ENCODE measurements at regions not wholly inside any gene's neighbourhood (a gene's known extent, or its start where the extent isn't known, plus 50 kb on each side); places are given as distances from the start of the nearest gene placed in this dataset.

DNA sequence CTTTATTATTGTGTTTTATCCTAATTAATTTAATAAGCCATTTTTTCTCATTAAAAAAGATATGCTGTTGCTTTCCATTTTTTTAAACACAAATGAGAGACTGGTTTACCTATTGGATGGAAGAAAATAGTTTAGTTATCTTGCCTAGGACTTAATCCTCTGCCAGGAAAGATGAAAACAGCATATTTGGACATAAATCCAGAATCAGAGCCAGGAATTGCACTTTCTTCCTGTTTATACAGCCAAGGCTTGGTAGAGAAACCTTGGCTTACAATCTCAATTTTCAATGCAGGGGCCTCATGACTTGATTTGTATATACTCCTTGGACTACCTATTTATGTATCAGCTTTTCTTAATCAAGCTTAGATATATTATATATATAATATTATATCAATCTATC, 618.8 kb upstream of the SEMA3D start:
- no peaks in the 10 kb centered on the region for H3K36me3 Mint-ChIP-seq
- TF ChIP-seq CTCF (IDR thresholded peaks at IDR 0.05), result no peak
- no peak overlapping the region for H3K9ac ChIP-seq (ENCODE audit: insufficient read depth, low read length, poor library complexity, severe bottlenecking)
- H3K9me3 ChIP-seq (replicated peaks in 1 of 2; ENCODE audit: control insufficient read depth in 1 of 2, insufficient read depth in 1 of 2, low read length in 2 of 2), result no peaks in the 10 kb centered on the region
- no peak overlapping the region for H3K27ac ChIP-seq (ENCODE audit: low read depth in 1 of 2, low read length in 2 of 2)
- H3K4me3 ChIP-seq (replicated peaks in 1 of 3; ENCODE audit: low read depth in 2 of 3, low read length in 3 of 3), result no peak overlapping the region
- H3K27me3 ChIP-seq (ENCODE audit: control insufficient read depth in 2 of 2, insufficient read depth in 2 of 2, low read length in 2 of 2), result no peaks in the 10 kb centered on the region
- peaks cover 0 to 3% (median 0%) of the 10 kb centered on the region in 7 donors for H3K9me3 Mint-ChIP-seq
- H3K27me3 Mint-ChIP-seq (ENCODE audit: low read depth in 3 of 3), result no peaks in the 10 kb centered on the region
- no peaks in the 10 kb centered on the region for H3K79me2 ChIP-seq (ENCODE audit: insufficient read depth, low read length)
- DNase-seq, result no peak
- intact Hi-C loops (cut with micrococcal nuclease), result no loop called here
- no peak overlapping the region for H3K4me2 ChIP-seq (replicated peaks; ENCODE audit: extremely low read depth, low read length, poor library complexity, severe bottlenecking)
- H3K4me3 Mint-ChIP-seq, result no peak overlapping the region
- H3K4me1 ChIP-seq (ENCODE audit: control insufficient read depth in 1 of 2, insufficient read depth in 2 of 2, low read length in 2 of 2), result no peaks in the 10 kb centered on the region
- no peak overlapping the region for H2AFZ ChIP-seq (ENCODE audit: insufficient read depth, low read depth, low read length, poor library complexity, severe bottlenecking)
- H3K27ac Mint-ChIP-seq, result no peak overlapping the region
- no peaks in the 10 kb centered on the region for H3K4me1 Mint-ChIP-seq
- no peaks in the 10 kb centered on the region for H3K36me3 ChIP-seq (replicated peaks in 1 of 2; ENCODE audit: control insufficient read depth in 1 of 2, insufficient read depth in 2 of 2, low read length in 2 of 2)
- no peaks in the 10 kb centered on the region for H4K20me1 ChIP-seq (ENCODE audit: insufficient read depth, low read length)

DNA sequence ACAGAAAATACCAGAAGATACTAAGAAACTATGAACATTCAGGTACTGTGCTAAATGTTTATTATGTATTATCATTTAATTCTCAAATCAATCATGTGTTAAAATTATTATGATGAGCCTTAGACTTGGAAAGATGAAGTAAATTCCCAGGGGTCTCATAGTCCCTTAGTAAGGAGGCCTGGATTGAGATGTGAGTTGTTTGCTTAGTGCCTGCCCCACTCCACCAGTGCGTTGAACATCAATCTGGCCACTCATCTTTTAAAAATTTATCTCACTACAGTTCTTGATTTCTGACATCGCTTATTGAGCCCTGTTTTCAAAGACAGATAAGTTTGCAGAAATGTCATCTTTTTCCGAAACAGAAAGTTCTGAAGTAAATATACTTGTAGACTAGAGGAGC, 618.4 kb upstream of the SEMA3D start:
- Mint-ChIP-seq H3K9me3 (peaks cover 0 to 3% (median 0%) of the 10 kb centered on the region in 7 donors), H3K4me1 (no peaks in the 10 kb centered on the region), H3K36me3 (no peaks in the 10 kb centered on the region), H3K4me3 (no peak overlapping the region), H3K27me3 (ENCODE audit: low read depth in 3 of 3) (no peaks in the 10 kb centered on the region), H3K27ac (no peak overlapping the region)
- H4K20me1 ChIP-seq (ENCODE audit: insufficient read depth, low read length), result no peaks in the 10 kb centered on the region
- H3K36me3 ChIP-seq (replicated peaks in 1 of 2; ENCODE audit: control insufficient read depth in 1 of 2, insufficient read depth in 2 of 2, low read length in 2 of 2), result no peaks in the 10 kb centered on the region
- H3K79me2 ChIP-seq (ENCODE audit: insufficient read depth, low read length), result no peaks in the 10 kb centered on the region
- no peaks in the 10 kb centered on the region for H3K27me3 ChIP-seq (ENCODE audit: control insufficient read depth in 2 of 2, insufficient read depth in 2 of 2, low read length in 2 of 2)
- no peaks in the 10 kb centered on the region for H3K9me3 ChIP-seq (replicated peaks in 1 of 2; ENCODE audit: control insufficient read depth in 1 of 2, insufficient read depth in 1 of 2, low read length in 2 of 2)
- no peak overlapping the region for H2AFZ ChIP-seq (ENCODE audit: insufficient read depth, low read depth, low read length, poor library complexity, severe bottlenecking)
- no peaks in the 10 kb centered on the region for H3K4me1 ChIP-seq (ENCODE audit: control insufficient read depth in 1 of 2, insufficient read depth in 2 of 2, low read length in 2 of 2)
- no peak overlapping the region for H3K4me2 ChIP-seq (replicated peaks; ENCODE audit: extremely low read depth, low read length, poor library complexity, severe bottlenecking)
- TF ChIP-seq CTCF (IDR thresholded peaks at IDR 0.05), result no peak
- DNase-seq, result no peak
- no CpG with 5 or more reads among the region's 3 CpGs for WGBS (ENCODE audit: insufficient coverage)
- H3K9ac ChIP-seq (ENCODE audit: insufficient read depth, low read length, poor library complexity, severe bottlenecking), result no peak overlapping the region
- intact Hi-C loops (cut with micrococcal nuclease), result no loop called here
- H3K4me3 ChIP-seq (replicated peaks in 1 of 3; ENCODE audit: low read depth in 2 of 3, low read length in 3 of 3), result no peak overlapping the region
- no peak overlapping the region for H3K27ac ChIP-seq (ENCODE audit: low read depth in 1 of 2, low read length in 2 of 2)
